ENCODE measurements at regions not wholly inside any gene's neighbourhood (a gene's known extent, or its start where the extent isn't known, plus 50 kb on each side); places are given as distances from the start of the nearest gene placed in this dataset.

GRCh38 chr1:87744056-87744455 is 415.4 kb downstream of the LMO4 start:
- DNase-seq (ENCODE audit: low read depth), result no peak
- no peak overlapping the region for H3K4me3 ChIP-seq (ENCODE audit: low read depth, low read length)
- no peak for TF ChIP-seq CTCF (IDR thresholded peaks at IDR 0.05; ENCODE audit: insufficient read depth, low read depth, low read length)

GRCh38 chr1:87744763-87745162 is 416.1 kb downstream of the LMO4 start:
- no peak for DNase-seq (ENCODE audit: low read depth)
- TF ChIP-seq CTCF (IDR thresholded peaks at IDR 0.05; ENCODE audit: insufficient read depth, low read depth, low read length), result no peak
- H3K4me3 ChIP-seq (ENCODE audit: low read depth, low read length), result no peak overlapping the region

- H3K4me3 ChIP-seq (ENCODE audit: low read depth, low read length), result no peak overlapping the region
- TF ChIP-seq CTCF (IDR thresholded peaks at IDR 0.05; ENCODE audit: insufficient read depth, low read depth, low read length), result no peak
- DNase-seq (ENCODE audit: low read depth), result no peak
Measured at GRCh38 chr1:87753366-87753765, 424.7 kb downstream of the LMO4 start.

GRCh38 chr1:87754139-87754538 is 425.5 kb downstream of the LMO4 start:
- no peak for DNase-seq (ENCODE audit: low read depth)
- TF ChIP-seq CTCF (IDR thresholded peaks at IDR 0.05; ENCODE audit: insufficient read depth, low read depth, low read length), result no peak
- no peak overlapping the region for H3K4me3 ChIP-seq (ENCODE audit: low read depth, low read length)

GRCh38 chr1:87757676-87758075 is 429.0 kb downstream of the LMO4 start:
- H3K4me3 ChIP-seq (ENCODE audit: low read depth, low read length), result no peak overlapping the region
- no peak for TF ChIP-seq CTCF (IDR thresholded peaks at IDR 0.05; ENCODE audit: insufficient read depth, low read depth, low read length)
- DNase-seq (ENCODE audit: low read depth), result peak; percentile 22

GRCh38 chr1:87759421-87760087 is 430.9 kb downstream of the LMO4 start:
- no peak for DNase-seq (ENCODE audit: low read depth)
- no peak for TF ChIP-seq CTCF (IDR thresholded peaks at IDR 0.05; ENCODE audit: insufficient read depth, low read depth, low read length)
- no peak overlapping the region for H3K4me3 ChIP-seq (ENCODE audit: low read depth, low read length)

- no peak overlapping the region for H3K4me3 ChIP-seq (ENCODE audit: low read depth, low read length)
- TF ChIP-seq CTCF (IDR thresholded peaks at IDR 0.05; ENCODE audit: insufficient read depth, low read depth, low read length), result no peak
- no peak for DNase-seq (ENCODE audit: low read depth)
Measured at GRCh38 chr1:87760155-87760554, 431.5 kb downstream of the LMO4 start.
